ENCODE measurements at regions not wholly inside any gene's neighbourhood (a gene's known extent, or its start where the extent isn't known, plus 50 kb on each side); places are given as distances from the start of the nearest gene placed in this dataset.

- intact Hi-C loops (cut with micrococcal nuclease) = loop anchor here (5.0 kb wide), 1 partner anchor 58 kb away; no protein-coding TSS in a partner anchor
- Histone ChIP-seq H4K20me1 (ENCODE audit: low read length) (no peaks in the 10 kb centered on the region), H3K36me3 (ENCODE audit: low read depth, low read length) (no peaks in the 10 kb centered on the region)
Measured at GRCh38 chr2:216575465-216575864, 57.8 kb upstream of the IGFBP2 start.

GRCh38 chr2:216576616-216577015 lies 56.6 kb upstream of the IGFBP2 start:
- H3K4me3 ChIP-seq (ENCODE audit: low read length) = no peak overlapping the region
- H3K9me3 ChIP-seq (ENCODE audit: low read length) = no peaks in the 10 kb centered on the region
- no peak overlapping the region for H2AFZ ChIP-seq (ENCODE audit: low read length)
- H3K27ac ChIP-seq (ENCODE audit: low read length) = no peak overlapping the region
- peaks cover 29% of the 10 kb centered on the region for H3K4me1 ChIP-seq (ENCODE audit: insufficient read depth, low read length)
- no peaks in the 10 kb centered on the region for H3K9me2 ChIP-seq (replicated peaks; ENCODE audit: low read length)
- ChIA-PET POLR2A (ENCODE audit: unreplicated experiment) (no interaction called here), CTCF (no interaction called here)
- BruUV-seq (replicated peaks) = no TSS peak
- H3F3A ChIP-seq (ENCODE audit: low read length, unreplicated experiment) = no peaks in the 10 kb centered on the region
- no peak overlapping the region for H3K4me2 ChIP-seq (ENCODE audit: low read length)
- no peaks in the 10 kb centered on the region for H4K20me1 ChIP-seq (ENCODE audit: low read length)
- no peak for ATAC-seq
- H3K9ac ChIP-seq (ENCODE audit: low read length) = no peak overlapping the region
- intact Hi-C loops (cut with micrococcal nuclease) = loop anchor here (5.0 kb wide), 1 partner anchor 59 kb away; no protein-coding TSS in a partner anchor
- no peaks in the 10 kb centered on the region for H3K27me3 ChIP-seq (ENCODE audit: low read length)
- H3K79me2 ChIP-seq (ENCODE audit: low read length) = no peaks in the 10 kb centered on the region
- DNase-seq = no peak
- H3K36me3 ChIP-seq (ENCODE audit: low read depth, low read length) = no peaks in the 10 kb centered on the region
- TF ChIP-seq CTCF (conservative IDR thresholded peaks at IDR 0.05; ENCODE audit: low read depth, low read length) = no peak
- TF ChIP-seq EZH2 (IDR thresholded peaks at IDR 0.05; ENCODE audit: low read length, unreplicated experiment) = no peak
- TF ChIP-seq EZH2phosphoT487 (IDR thresholded peaks at IDR 0.05; ENCODE audit: borderline replicate concordance, low read length) = no peak

More at GRCh38 chr2:216575465-216575864, 57.8 kb upstream of the IGFBP2 start:
- no peaks in the 10 kb centered on the region for H3K9me2 ChIP-seq (replicated peaks; ENCODE audit: low read length)
- ChIA-PET POLR2A (ENCODE audit: unreplicated experiment) (no interaction called here), CTCF (no interaction called here)
- ATAC-seq (no peak), DNase-seq (no peak)
- no peak overlapping the region for H3K27ac ChIP-seq (ENCODE audit: low read length)
- no peaks in the 10 kb centered on the region for H3K27me3 ChIP-seq (ENCODE audit: low read length)
- H3F3A ChIP-seq (ENCODE audit: low read length, unreplicated experiment) = peaks cover 7% of the 10 kb centered on the region
- TF ChIP-seq CTCF (conservative IDR thresholded peaks at IDR 0.05; ENCODE audit: low read depth, low read length) (no peak), EZH2phosphoT487 (IDR thresholded peaks at IDR 0.05; ENCODE audit: borderline replicate concordance, low read length) (no peak), EZH2 (IDR thresholded peaks at IDR 0.05; ENCODE audit: low read length, unreplicated experiment) (no peak)
- H2AFZ ChIP-seq (ENCODE audit: low read length) = no peak overlapping the region
- no peak overlapping the region for H3K4me3 ChIP-seq (ENCODE audit: low read length)
- H3K4me2 ChIP-seq (ENCODE audit: low read length) = no peak overlapping the region
- no peaks in the 10 kb centered on the region for H3K79me2 ChIP-seq (ENCODE audit: low read length)
- BruUV-seq (replicated peaks) = no TSS peak
- H3K9me3 ChIP-seq (ENCODE audit: low read length) = no peaks in the 10 kb centered on the region
- H3K4me1 ChIP-seq (ENCODE audit: insufficient read depth, low read length) = peaks cover 38% of the 10 kb centered on the region
- no peak overlapping the region for H3K9ac ChIP-seq (ENCODE audit: low read length)

GRCh38 chr2:216578325-216578724 lies 54.9 kb upstream of the IGFBP2 start:
- CTCF ChIA-PET = no interaction called here
- intact Hi-C loops (cut with micrococcal nuclease) = loop anchor here (5.0 kb wide), 1 partner anchor 61 kb away; no protein-coding TSS in a partner anchor
- H3K27ac ChIP-seq (ENCODE audit: low read length) = peak overlapping the region; percentile 56

More at GRCh38 chr2:216578325-216578724, 54.9 kb upstream of the IGFBP2 start:
- H3F3A ChIP-seq (ENCODE audit: low read length, unreplicated experiment) = no peaks in the 10 kb centered on the region
- no peak overlapping the region for H2AFZ ChIP-seq (ENCODE audit: low read length)
- no TSS peak for BruUV-seq (replicated peaks)
- H4K20me1 ChIP-seq (ENCODE audit: low read length) = no peaks in the 10 kb centered on the region
- H3K9me2 ChIP-seq (replicated peaks; ENCODE audit: low read length) = no peaks in the 10 kb centered on the region
- DNase-seq = peak; percentile 49
- POLR2A ChIA-PET (ENCODE audit: unreplicated experiment) = no interaction called here
- H3K79me2 ChIP-seq (ENCODE audit: low read length) = no peaks in the 10 kb centered on the region
- H3K4me2 ChIP-seq (ENCODE audit: low read length) = peak overlapping the region; percentile 38
- TF ChIP-seq CTCF (conservative IDR thresholded peaks at IDR 0.05; ENCODE audit: low read depth, low read length) = no peak
- TF ChIP-seq EZH2phosphoT487 (IDR thresholded peaks at IDR 0.05; ENCODE audit: borderline replicate concordance, low read length) = no peak
- TF ChIP-seq EZH2 (IDR thresholded peaks at IDR 0.05; ENCODE audit: low read length, unreplicated experiment) = no peak
- no peak for ATAC-seq
- H3K27me3 ChIP-seq (ENCODE audit: low read length) = no peaks in the 10 kb centered on the region
- H3K9me3 ChIP-seq (ENCODE audit: low read length) = no peaks in the 10 kb centered on the region
- peak overlapping the region; percentile 8; the same call in 1 of the 2 replicates for H3K9ac ChIP-seq (ENCODE audit: low read length)
- peaks cover 30% of the 10 kb centered on the region for H3K4me1 ChIP-seq (ENCODE audit: insufficient read depth, low read length)
- H3K36me3 ChIP-seq (ENCODE audit: low read depth, low read length) = no peaks in the 10 kb centered on the region
- H3K4me3 ChIP-seq (ENCODE audit: low read length) = no peak overlapping the region
